HL-60 (cell line): ENCODE measurements at regions not wholly inside any gene's neighbourhood (a gene's known extent, or its start where the extent isn't known, plus 50 kb on each side); places are given as distances from the start of the nearest gene placed in this dataset.

ENCODE experiments used
- DNase-seq, 2 experiments: peaks; one replicate each; pipeline ENCODE4 v3.0.0-alpha.2; 2010 to 2020; ENCODE audit warnings: low read depth in 1 of 2, low spot score in 1 of 2
- H3K27ac ChIP-seq: fragments of 250-450 bp; sonication (Bioruptor Pico); replicated peaks from 2 replicates; pipeline ENCODE4 v1.5.1; 2020; ENCODE audit warnings: mild to moderate bottlenecking, moderate library complexity
- H3K27me3 ChIP-seq: fragments of 250-450 bp; sonication (Bioruptor Pico); 2 replicates; pipeline ENCODE4 v1.5.1; 2021; ENCODE audit warnings: mild to moderate bottlenecking, moderate library complexity; ENCODE audit not compliant: insufficient read depth, poor library complexity, severe bottlenecking
- H3K4me3 ChIP-seq: replicated peaks from 2 replicates; pipeline ENCODE4 v1.5.1; 2011; ENCODE audit warnings: mild to moderate bottlenecking, control low read depth, low read length; ENCODE audit not compliant: insufficient read depth
- GABPA ChIP-seq: IDR thresholded peaks from 2 replicates; pipeline ENCODE4 v1.6.1; 2012; ENCODE audit warnings: low read depth
- POLR2AphosphoS5 ChIP-seq: IDR thresholded peaks from 2 replicates; pipeline ENCODE4 v1.6.1; 2012; ENCODE audit warnings: low read depth
- SPI1 ChIP-seq: IDR thresholded peaks from 2 replicates; pipeline ENCODE4 v1.6.1; 2012; ENCODE audit warnings: low read depth, mild to moderate bottlenecking, borderline replicate concordance
- TF ChIP-seq, protein P1 (sequence below): IDR thresholded peaks from 2 replicates; pipeline ENCODE4 v1.6.1; 2012; ENCODE audit warnings: low read depth; ENCODE audit not compliant: insufficient replicate concordance
- TF ChIP-seq, protein P2 (sequence below): IDR thresholded peaks from one replicate; pipeline ENCODE4 v1.5.1; 2011; ENCODE audit warnings: low read length, control low read depth, inconsistent platforms; ENCODE audit not compliant: insufficient read depth

DNA sequence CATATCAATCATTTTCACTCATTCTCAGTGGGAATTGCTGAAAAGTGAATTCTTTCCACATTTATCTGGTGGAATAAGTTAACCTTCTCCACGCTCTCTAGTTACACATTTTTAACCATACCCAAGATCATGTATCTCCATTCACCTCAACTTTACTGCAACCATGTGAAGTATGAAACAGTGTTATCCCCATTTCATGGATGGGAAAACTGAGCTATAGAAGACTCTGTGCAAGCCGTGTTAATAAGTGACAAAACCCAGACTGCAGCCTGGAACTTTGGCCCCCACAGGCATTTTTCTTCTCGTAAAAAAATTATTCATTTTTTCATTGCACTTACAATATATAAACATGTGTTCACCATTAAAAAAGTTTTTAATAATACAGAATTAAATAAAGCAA, 82.4 kb upstream of the CCND2 start:
- Histone ChIP-seq H3K27ac (peak overlapping the region; percentile 82), H3K27me3 (no peaks in the 10 kb centered on the region), H3K4me3 (no peak overlapping the region)
- no peak for DNase-seq
- TF ChIP-seq POLR2AphosphoS5 (no peak), SPI1 (no peak), GABPA (no peak)
- TF ChIP-seq, protein P1, sequence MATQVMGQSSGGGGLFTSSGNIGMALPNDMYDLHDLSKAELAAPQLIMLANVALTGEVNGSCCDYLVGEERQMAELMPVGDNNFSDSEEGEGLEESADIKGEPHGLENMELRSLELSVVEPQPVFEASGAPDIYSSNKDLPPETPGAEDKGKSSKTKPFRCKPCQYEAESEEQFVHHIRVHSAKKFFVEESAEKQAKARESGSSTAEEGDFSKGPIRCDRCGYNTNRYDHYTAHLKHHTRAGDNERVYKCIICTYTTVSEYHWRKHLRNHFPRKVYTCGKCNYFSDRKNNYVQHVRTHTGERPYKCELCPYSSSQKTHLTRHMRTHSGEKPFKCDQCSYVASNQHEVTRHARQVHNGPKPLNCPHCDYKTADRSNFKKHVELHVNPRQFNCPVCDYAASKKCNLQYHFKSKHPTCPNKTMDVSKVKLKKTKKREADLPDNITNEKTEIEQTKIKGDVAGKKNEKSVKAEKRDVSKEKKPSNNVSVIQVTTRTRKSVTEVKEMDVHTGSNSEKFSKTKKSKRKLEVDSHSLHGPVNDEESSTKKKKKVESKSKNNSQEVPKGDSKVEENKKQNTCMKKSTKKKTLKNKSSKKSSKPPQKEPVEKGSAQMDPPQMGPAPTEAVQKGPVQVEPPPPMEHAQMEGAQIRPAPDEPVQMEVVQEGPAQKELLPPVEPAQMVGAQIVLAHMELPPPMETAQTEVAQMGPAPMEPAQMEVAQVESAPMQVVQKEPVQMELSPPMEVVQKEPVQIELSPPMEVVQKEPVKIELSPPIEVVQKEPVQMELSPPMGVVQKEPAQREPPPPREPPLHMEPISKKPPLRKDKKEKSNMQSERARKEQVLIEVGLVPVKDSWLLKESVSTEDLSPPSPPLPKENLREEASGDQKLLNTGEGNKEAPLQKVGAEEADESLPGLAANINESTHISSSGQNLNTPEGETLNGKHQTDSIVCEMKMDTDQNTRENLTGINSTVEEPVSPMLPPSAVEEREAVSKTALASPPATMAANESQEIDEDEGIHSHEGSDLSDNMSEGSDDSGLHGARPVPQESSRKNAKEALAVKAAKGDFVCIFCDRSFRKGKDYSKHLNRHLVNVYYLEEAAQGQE = no peak
- TF ChIP-seq, protein P2, sequence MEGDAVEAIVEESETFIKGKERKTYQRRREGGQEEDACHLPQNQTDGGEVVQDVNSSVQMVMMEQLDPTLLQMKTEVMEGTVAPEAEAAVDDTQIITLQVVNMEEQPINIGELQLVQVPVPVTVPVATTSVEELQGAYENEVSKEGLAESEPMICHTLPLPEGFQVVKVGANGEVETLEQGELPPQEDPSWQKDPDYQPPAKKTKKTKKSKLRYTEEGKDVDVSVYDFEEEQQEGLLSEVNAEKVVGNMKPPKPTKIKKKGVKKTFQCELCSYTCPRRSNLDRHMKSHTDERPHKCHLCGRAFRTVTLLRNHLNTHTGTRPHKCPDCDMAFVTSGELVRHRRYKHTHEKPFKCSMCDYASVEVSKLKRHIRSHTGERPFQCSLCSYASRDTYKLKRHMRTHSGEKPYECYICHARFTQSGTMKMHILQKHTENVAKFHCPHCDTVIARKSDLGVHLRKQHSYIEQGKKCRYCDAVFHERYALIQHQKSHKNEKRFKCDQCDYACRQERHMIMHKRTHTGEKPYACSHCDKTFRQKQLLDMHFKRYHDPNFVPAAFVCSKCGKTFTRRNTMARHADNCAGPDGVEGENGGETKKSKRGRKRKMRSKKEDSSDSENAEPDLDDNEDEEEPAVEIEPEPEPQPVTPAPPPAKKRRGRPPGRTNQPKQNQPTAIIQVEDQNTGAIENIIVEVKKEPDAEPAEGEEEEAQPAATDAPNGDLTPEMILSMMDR = no peak

DNA sequence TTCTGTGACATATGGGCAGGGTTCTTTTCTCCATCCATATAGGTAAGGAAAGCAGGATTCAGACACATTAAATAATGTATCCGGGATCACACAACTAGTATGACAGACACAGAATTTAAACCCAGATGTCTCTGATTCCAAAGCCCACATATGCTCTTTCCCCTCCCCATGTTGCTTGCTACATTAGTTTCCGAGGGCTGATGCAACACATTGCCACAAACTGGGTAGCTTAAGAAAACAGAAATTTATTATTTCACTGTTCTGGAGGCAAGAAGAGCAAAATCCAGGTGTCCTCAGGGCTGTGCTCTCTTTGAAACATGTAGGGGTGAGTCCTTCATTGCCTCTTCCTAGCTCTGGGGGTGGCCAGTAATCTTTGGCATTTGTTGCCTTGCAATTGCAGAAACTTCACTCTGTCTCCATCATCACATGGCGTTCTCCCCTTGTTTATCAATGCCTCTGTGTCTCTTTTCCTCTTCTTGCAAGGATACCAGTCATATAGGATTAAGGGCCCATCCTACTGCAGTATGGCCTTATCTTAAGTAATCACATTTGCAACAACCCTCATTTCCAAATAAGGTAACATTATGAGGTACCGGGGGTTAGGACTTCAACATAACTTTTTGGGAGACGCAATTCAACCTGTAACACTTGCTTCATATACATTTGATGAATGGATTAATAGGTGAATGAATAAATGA, 83.0 kb upstream of the CCND2 start:
- Histone ChIP-seq H3K27ac (peak overlapping the region; percentile 82), H3K27me3 (no peaks in the 10 kb centered on the region), H3K4me3 (no peak overlapping the region)
- peak in 1 of 2 experiments; percentile 83 for DNase-seq
- TF ChIP-seq SPI1 (no peak), POLR2AphosphoS5 (peak; percentile 44; the same call in 1 of the 2 replicates), GABPA (no peak)
- TF ChIP-seq, protein P2 = no peak
- TF ChIP-seq, protein P1 = peak; percentile 47

DNA sequence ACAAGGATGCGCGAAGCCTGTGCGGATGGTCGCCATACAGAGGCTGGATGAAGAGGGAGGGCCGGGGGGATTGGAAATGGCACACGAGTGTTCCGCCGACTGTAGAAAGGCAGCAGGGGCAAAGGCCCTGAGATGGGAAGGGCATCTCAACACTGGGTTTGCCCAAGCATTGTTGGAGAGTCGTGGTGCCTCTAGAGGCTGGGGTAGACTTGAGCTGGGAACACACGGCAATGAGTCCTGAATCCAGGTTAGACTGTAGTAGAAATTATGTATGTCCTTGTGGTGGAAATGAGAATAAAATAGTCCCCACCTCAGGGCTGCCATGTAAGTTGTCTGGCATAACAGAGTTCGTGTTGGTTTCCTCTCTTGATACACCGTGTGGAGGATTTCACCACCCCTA, 83.8 kb upstream of the CCND2 start:
- TF ChIP-seq POLR2AphosphoS5 (no peak), GABPA (no peak), SPI1 (no peak)
- TF ChIP-seq, protein P1 = no peak
- TF ChIP-seq, protein P2 = no peak
- Histone ChIP-seq H3K27ac (peak overlapping the region; percentile 82), H3K4me3 (no peak overlapping the region), H3K27me3 (no peaks in the 10 kb centered on the region)
- DNase-seq = peak in 1 of 2 experiments; percentile 51
